Gastrocnemius medialis (tissue), 4 donors: ENCODE measurements at regions not wholly inside any gene's neighbourhood (a gene's known extent, or its start where the extent isn't known, plus 50 kb on each side); places are given as distances from the start of the nearest gene placed in this dataset.

Experiments used
- CTCF ChIP-seq, 5 experiments: fragments of 450-650 bp in 3 of 5; fragments of 200-600 bp in 2 of 5; sonication (generic) in 2 of 5; IDR thresholded peaks in 4 of 5; conservative IDR thresholded peaks in 1 of 5; 1 replicate in 4 of 5; 2 replicates in 1 of 5; pipeline ENCODE4 v1.5.1; 2016 to 2019; ENCODE audit warnings: antibody characterized with exemption in 5 of 5, mild to moderate bottlenecking in 3 of 5, moderate library complexity in 3 of 5
- POLR2A ChIP-seq, 2 donors: fragments of 450-650 bp; IDR thresholded peaks; one replicate each; pipeline ENCODE4 v1.6.1; 2017; ENCODE audit warnings: antibody characterized with exemption in 2 of 2, mild to moderate bottlenecking in 2 of 2, moderate library complexity in 2 of 2

- TF ChIP-seq CTCF (IDR thresholded peaks at IDR 0.05 in 4 of 5, conservative IDR thresholded peaks at IDR 0.05 in 1 of 5) (no peak), POLR2A (IDR thresholded peaks at IDR 0.05) (no peak)
These were observed 671.2 kb downstream of the EPHA7 start for GRCh38 chr6:92748131-92748530.
